Right lobe of liver (tissue), 6 donors: ENCODE measurements at regions not wholly inside any gene's neighbourhood (a gene's known extent, or its start where the extent isn't known, plus 50 kb on each side); places are given as distances from the start of the nearest gene placed in this dataset.

Experiments
- ATAC-seq, 4 donors: fragments of 200-7000 bp; cut with Tn5 transposase; one replicate each; pipeline ENCODE4 v1.9.1; 2020; ENCODE audit warnings: mild to moderate bottlenecking in 4 of 4, moderate library complexity in 4 of 4
- DNase-seq, 3 donors: peaks; one replicate each; pipeline ENCODE4 v3.0.0-alpha.2; 2020
- H3K27ac ChIP-seq, 3 donors: fragments of 200-600 bp; one replicate each; pipeline ENCODE4 v1.8.0; 2022
- H3K27me3 ChIP-seq, 2 donors: fragments of 200-600 bp; one replicate each; pipeline ENCODE4 v1.8.0; 2022
- H3K36me3 ChIP-seq, 4 donors: fragments of 200-600 bp; sonication (generic) in 1 of 4; one replicate each; pipeline versions ENCODE4 v1.5.1 to v1.8.0; 2017 to 2022; ENCODE audit warnings: control low read depth in 1 of 4
- H3K4me1 ChIP-seq, 4 donors: fragments of 200-600 bp; sonication (generic) in 1 of 4; one replicate each; pipeline versions ENCODE4 v1.5.1 to v1.8.0; 2017 to 2022; ENCODE audit warnings: control low read depth in 1 of 4
- H3K4me3 ChIP-seq, 3 donors: fragments of 200-600 bp; one replicate each; pipeline ENCODE4 v1.8.0; 2022
- H3K9me3 ChIP-seq, 4 donors: fragments of 200-600 bp; sonication (generic) in 1 of 4; one replicate each; pipeline versions ENCODE4 v1.5.1 to v1.8.0; 2017 to 2022; ENCODE audit warnings: control low read depth in 1 of 4
- CTCF ChIP-seq, 4 donors: fragments of 200-600 bp in 3 of 4; fragments of 450-650 bp in 1 of 4; IDR thresholded peaks; one replicate each; pipeline versions ENCODE4 v1.5.1 to v1.8.0; 2016 to 2022; ENCODE audit warnings: antibody characterized with exemption in 4 of 4, mild to moderate bottlenecking in 2 of 4
- POLR2A ChIP-seq: fragments of 450-650 bp; IDR thresholded peaks from one replicate; pipeline ENCODE4 v1.6.1; 2017; ENCODE audit warnings: antibody characterized with exemption, mild to moderate bottlenecking
- WGBS: methylation state at CpG from one replicate; pipeline ENCODE4 v1.1.6; 2018; ENCODE audit warnings: low coverage, low lambda C conversion rate; ENCODE audit not compliant: insufficient coverage; ENCODE audit errors: missing lambda C conversion rate; 5-methylcytosine and 5-hydroxymethylcytosine counted together
- intact Hi-C, 2 donors: fragments of 100-400 bp; cut with DNase I; formaldehyde crosslinking; loops; one replicate each; pipeline versions ENCODE4 v1.11.2 to v1.14.1; 2022
- donor health status: DM: no; HTN: yes; CAD: no.
- donor health status: DM: no; HTN: no; CAD: no.
- donor health status: DM: no; HTN: no; CAD: no.
- donor health status: DM: no; HTN: yes; CAD: no.
- donor health status: DM: no; HTN: yes; CAD: no.

GRCh38 chr21:17032141-17032655, 480.6 kb upstream of the CXADR start:
- Histone ChIP-seq H3K4me3 (no peak overlapping the region), H3K27me3 (no peaks in the 10 kb centered on the region), H3K27ac (no peak overlapping the region), H3K4me1 (no peaks in the 10 kb centered on the region), H3K36me3 (no peaks in the 10 kb centered on the region), H3K9me3 (no peaks in the 10 kb centered on the region)
- ATAC-seq (no peak), DNase-seq (no peak)
- TF ChIP-seq CTCF (IDR thresholded peaks at IDR 0.05) (no peak), POLR2A (no peak)
- intact Hi-C loops = no loop called here
- 18% methylated on average over 2 of the region's 2 CpGs for WGBS

- no peaks in the 10 kb centered on the region for H3K36me3 ChIP-seq
- no peaks in the 10 kb centered on the region for H3K4me1 ChIP-seq
- no peak for TF ChIP-seq POLR2A
- TF ChIP-seq CTCF (IDR thresholded peaks at IDR 0.05) = no peak
- DNase-seq = no peak
- 39% methylated on average over 3 of the region's 3 CpGs for WGBS
- H3K27ac ChIP-seq = no peak overlapping the region
- no peak for ATAC-seq
- no peak overlapping the region for H3K4me3 ChIP-seq
- H3K27me3 ChIP-seq = no peaks in the 10 kb centered on the region
- no peaks in the 10 kb centered on the region for H3K9me3 ChIP-seq
- intact Hi-C loops = loop anchor here in 1 of 2 donors (10.0 kb wide), 1 partner anchor 100 kb away; no protein-coding TSS in a partner anchor
Observed at GRCh38 chr21:17044696-17045095, 468.1 kb upstream of the CXADR start.

- DNase-seq = no peak
- Histone ChIP-seq H3K4me3 (no peak overlapping the region), H3K27me3 (no peaks in the 10 kb centered on the region), H3K27ac (no peak overlapping the region), H3K36me3 (no peaks in the 10 kb centered on the region), H3K4me1 (no peaks in the 10 kb centered on the region), H3K9me3 (no peaks in the 10 kb centered on the region)
- intact Hi-C loops = loop anchor here in 1 of 2 donors (10.0 kb wide), 1 partner anchor 101 kb away; no protein-coding TSS in a partner anchor
- 6% methylated on average over 1 of the region's 1 CpG for WGBS
- peak; percentile 78 to 80 (median 79) for ATAC-seq
- TF ChIP-seq POLR2A = no peak
- TF ChIP-seq CTCF (IDR thresholded peaks at IDR 0.05) = peak; percentile 31 to 69 (median 52)
Observed at GRCh38 chr21:17045214-17045853, 467.5 kb upstream of the CXADR start.

- intact Hi-C loops = loop anchor here in 1 of 2 donors (10.0 kb wide), 1 partner anchor 104 kb away; no protein-coding TSS in a partner anchor
- Histone ChIP-seq H3K27ac (no peak overlapping the region), H3K9me3 (no peaks in the 10 kb centered on the region), H3K4me3 (no peak overlapping the region), H3K27me3 (no peaks in the 10 kb centered on the region), H3K36me3 (no peaks in the 10 kb centered on the region), H3K4me1 (no peaks in the 10 kb centered on the region)
- DNase-seq (no peak), ATAC-seq (no peak)
- WGBS = 60% methylated on average over 2 of the region's 3 CpGs
- TF ChIP-seq POLR2A (no peak), CTCF (IDR thresholded peaks at IDR 0.05) (no peak)
Observed at GRCh38 chr21:17048974-17049373, 463.9 kb upstream of the CXADR start.
